HL-60 (cell line): ENCODE measurements at regions not wholly inside any gene's neighbourhood (a gene's known extent, or its start where the extent isn't known, plus 50 kb on each side); places are given as distances from the start of the nearest gene placed in this dataset.

Source experiments
- DNase-seq, 2 experiments: peaks; one replicate each; pipeline ENCODE4 v3.0.0-alpha.2; 2010 to 2020; ENCODE audit warnings: low read depth in 1 of 2, low spot score in 1 of 2
- H3K27ac ChIP-seq: fragments of 250-450 bp; sonication (Bioruptor Pico); replicated peaks from 2 replicates; pipeline ENCODE4 v1.5.1; 2020; ENCODE audit warnings: mild to moderate bottlenecking, moderate library complexity
- H3K27me3 ChIP-seq: fragments of 250-450 bp; sonication (Bioruptor Pico); 2 replicates; pipeline ENCODE4 v1.5.1; 2021; ENCODE audit warnings: mild to moderate bottlenecking, moderate library complexity; ENCODE audit not compliant: insufficient read depth, poor library complexity, severe bottlenecking
- H3K4me3 ChIP-seq: replicated peaks from 2 replicates; pipeline ENCODE4 v1.5.1; 2011; ENCODE audit warnings: mild to moderate bottlenecking, control low read depth, low read length; ENCODE audit not compliant: insufficient read depth
- CTCF ChIP-seq: IDR thresholded peaks from one replicate; pipeline ENCODE4 v1.5.1; 2011; ENCODE audit warnings: low read length, control low read depth, inconsistent platforms; ENCODE audit not compliant: insufficient read depth
- GABPA ChIP-seq: IDR thresholded peaks from 2 replicates; pipeline ENCODE4 v1.6.1; 2012; ENCODE audit warnings: low read depth
- POLR2AphosphoS5 ChIP-seq: IDR thresholded peaks from 2 replicates; pipeline ENCODE4 v1.6.1; 2012; ENCODE audit warnings: low read depth
- REST ChIP-seq: IDR thresholded peaks from 2 replicates; pipeline ENCODE4 v1.6.1; 2012; ENCODE audit warnings: low read depth; ENCODE audit not compliant: insufficient replicate concordance
- SPI1 ChIP-seq: IDR thresholded peaks from 2 replicates; pipeline ENCODE4 v1.6.1; 2012; ENCODE audit warnings: low read depth, mild to moderate bottlenecking, borderline replicate concordance

GRCh38 chr15:96916750-96917149 lies 586.2 kb downstream of the NR2F2 start:
- no peak for TF ChIP-seq REST
- no peak for TF ChIP-seq CTCF
- no peak for TF ChIP-seq POLR2AphosphoS5
- no peak for TF ChIP-seq SPI1
- no peak for TF ChIP-seq GABPA
- no peaks in the 10 kb centered on the region for H3K27me3 ChIP-seq
- H3K4me3 ChIP-seq, result no peak overlapping the region
- H3K27ac ChIP-seq, result no peak overlapping the region
- DNase-seq, result no peak

- TF ChIP-seq SPI1 (no peak), GABPA (no peak), POLR2AphosphoS5 (peak; percentile 44; the same call in 1 of the 2 replicates), REST (no peak), CTCF (no peak)
- DNase-seq, result peak; percentile 7 to 31
- H3K27me3 ChIP-seq, result no peaks in the 10 kb centered on the region
- H3K4me3 ChIP-seq, result no peak overlapping the region
- H3K27ac ChIP-seq, result no peak overlapping the region
Observed at GRCh38 chr15:96924570-96924969, 594.1 kb downstream of the NR2F2 start.

GRCh38 chr15:96947296-96948229 lies 617.1 kb downstream of the NR2F2 start:
- TF ChIP-seq POLR2AphosphoS5, result no peak
- no peak for TF ChIP-seq CTCF
- no peak for TF ChIP-seq SPI1
- no peak for TF ChIP-seq GABPA
- Histone ChIP-seq H3K4me3 (peak overlapping the region; percentile 20; the same call in 1 of the 2 replicates), H3K27me3 (peaks cover 9% of the 10 kb centered on the region), H3K27ac (no peak overlapping the region)
- DNase-seq, result no peak
